HepG2 (cell line): ENCODE measurements at regions not wholly inside any gene's neighbourhood (a gene's known extent, or its start where the extent isn't known, plus 50 kb on each side); places are given as distances from the start of the nearest gene placed in this dataset.

Experiments
- BCL6 ChIP-seq: IDR thresholded peaks from 2 replicates; pipeline ENCODE4 v1.6.1; 2016; ENCODE audit warnings: missing genetic modification reagents, missing compliant biosample characterization
- BHLHE40 ChIP-seq: IDR thresholded peaks from 2 replicates; pipeline ENCODE4 v1.6.1; 2011; ENCODE audit warnings: low read length, improper control_type of control experiment
- CREB1 ChIP-seq, 2 experiments: fragments of 450-650 bp in 1 of 2; IDR thresholded peaks; 2 replicates each; pipeline ENCODE4 v1.6.1; 2016 to 2017; ENCODE audit warnings: control low read depth in 1 of 2, mild to moderate bottlenecking in 1 of 2, missing compliant biosample characterization in 1 of 2, missing genetic modification characterization in 1 of 2
- ESRRA ChIP-seq: sonication (generic); formaldehyde crosslinking; IDR thresholded peaks from 2 replicates; pipeline ENCODE4 v1.5.1; 2020; ENCODE audit warnings: mild to moderate bottlenecking, low read depth, missing genetic modification reagents
- MTF1 ChIP-seq: sonication (generic); formaldehyde crosslinking; IDR thresholded peaks from 2 replicates; pipeline ENCODE4 v1.5.0; 2020; ENCODE audit warnings: missing genetic modification reagents
- SIN3A ChIP-seq: IDR thresholded peaks from 2 replicates; pipeline ENCODE4 v1.6.1; 2011; ENCODE audit warnings: low read depth, mild to moderate bottlenecking, control low read depth, low read length, borderline replicate concordance
- SKI ChIP-seq: fragments of 450-650 bp; IDR thresholded peaks from one replicate; pipeline ENCODE4 v1.6.1; 2018; ENCODE audit warnings: mild to moderate bottlenecking; ENCODE audit not compliant: partially characterized antibody
- ZFP36 ChIP-seq: fragments of 150-350 bp; IDR thresholded peaks from 2 replicates; pipeline ENCODE4 v1.6.1; 2018; ENCODE audit warnings: borderline replicate concordance, low read length, low read depth; ENCODE audit not compliant: partially characterized antibody
- ZNF138 ChIP-seq: sonication (generic); formaldehyde crosslinking; IDR thresholded peaks from 2 replicates; pipeline ENCODE4 v1.5.0; 2020; ENCODE audit warnings: mild to moderate bottlenecking, low read depth, missing genetic modification reagents
- ZNF639 ChIP-seq: conservative IDR thresholded peaks from 2 replicates; pipeline ENCODE4 v1.6.1; 2018; ENCODE audit warnings: missing genetic modification reagents
- ZSCAN30 ChIP-seq: sonication (generic); formaldehyde crosslinking; IDR thresholded peaks from 2 replicates; pipeline ENCODE4 v1.5.0; 2020; ENCODE audit warnings: mild to moderate bottlenecking, missing genetic modification reagents

GRCh38 chr2:14745288-14746076 is 113.0 kb downstream of the LRATD1 start:
- TF ChIP-seq ZNF138 (no peak), BCL6 (no peak), CREB1 (IDR thresholded peaks at IDR 0.05) (no peak), CREB1 (CRISPR knock-in tag; IDR thresholded peaks at IDR 0.05) (no peak), SKI (no peak), ZFP36 (no peak), SIN3A (no peak), BHLHE40 (no peak), ZNF639 (CRISPR knock-in tag) (no peak), ESRRA (no peak), MTF1 (CRISPR knock-in tag) (no peak), ZSCAN30 (CRISPR knock-in tag) (no peak)
